GM19397 (cell line): ENCODE measurements at regions not wholly inside any gene's neighbourhood (a gene's known extent, or its start where the extent isn't known, plus 50 kb on each side); places are given as distances from the start of the nearest gene placed in this dataset.

Experiments
- ATAC-seq: cut with Tn5 transposase; IDR thresholded peaks from one replicate; pipeline ENCODE4 v1.9.1; 2021; ENCODE audit warnings: mild to moderate bottlenecking, moderate library complexity; ENCODE audit not compliant: unreplicated experiment

- ATAC-seq: no peak
Measured at GRCh38 chr20:60725311-60725906, 526.7 kb upstream of the CDH4 start.

- ATAC-seq: no peak
Measured at GRCh38 chr20:60727425-60727824, 524.6 kb upstream of the CDH4 start.

GRCh38 chr20:60728705-60729104 is 523.4 kb upstream of the CDH4 start:
- ATAC-seq: no peak

GRCh38 chr20:60729135-60729900 is 522.7 kb upstream of the CDH4 start:
- no peak for ATAC-seq

- no peak for ATAC-seq
Measured at GRCh38 chr20:60732322-60732721, 519.7 kb upstream of the CDH4 start.

- ATAC-seq: no peak
Measured at GRCh38 chr20:60748086-60748485, 504.0 kb upstream of the CDH4 start.

GRCh38 chr20:60749804-60750602 is 502.1 kb upstream of the CDH4 start:
- ATAC-seq: no peak

- ATAC-seq: no peak
Measured at GRCh38 chr20:60750909-60751308, 501.2 kb upstream of the CDH4 start.

- no peak for ATAC-seq
Measured at GRCh38 chr20:60751826-60752225, 500.2 kb upstream of the CDH4 start.

GRCh38 chr20:60752741-60753420 is 499.2 kb upstream of the CDH4 start:
- no peak for ATAC-seq

- no peak for ATAC-seq
Measured at GRCh38 chr20:60754856-60755255, 497.2 kb upstream of the CDH4 start.

GRCh38 chr20:60759651-60760050 is 492.4 kb upstream of the CDH4 start:
- ATAC-seq: no peak

- no peak for ATAC-seq
Measured at GRCh38 chr20:60760256-60761000, 491.6 kb upstream of the CDH4 start.

GRCh38 chr20:60761056-60761455 is 491.0 kb upstream of the CDH4 start:
- no peak for ATAC-seq

- ATAC-seq: no peak
Measured at GRCh38 chr20:60762386-60762785, 489.7 kb upstream of the CDH4 start.

- ATAC-seq: no peak
Measured at GRCh38 chr20:60764328-60764727, 487.7 kb upstream of the CDH4 start.

GRCh38 chr20:60764771-60765170 is 487.3 kb upstream of the CDH4 start:
- ATAC-seq: no peak

GRCh38 chr20:60765821-60766403 is 486.1 kb upstream of the CDH4 start:
- no peak for ATAC-seq

- no peak for ATAC-seq
Measured at GRCh38 chr20:60768216-60768615, 483.8 kb upstream of the CDH4 start.

- ATAC-seq: no peak
Measured at GRCh38 chr20:60780388-60781025, 471.6 kb upstream of the CDH4 start.
